ENCODE measurements at regions not wholly inside any gene's neighbourhood (a gene's known extent, or its start where the extent isn't known, plus 50 kb on each side); places are given as distances from the start of the nearest gene placed in this dataset.
A peak's percentile ranks its signal among the peaks of the same experiment; 100 is the strongest.

- no peak for DNase-seq
Observed at GRCh38 chr11:70751142-70751734, 352.9 kb downstream of the CTTN start.

GRCh38 chr11:70755410-70756158 is 357.3 kb downstream of the CTTN start:
- DNase-seq = peak; percentile 41

GRCh38 chr11:70756341-70756740 is 358.0 kb downstream of the CTTN start:
- DNase-seq = no peak

- no peak for DNase-seq
Observed at GRCh38 chr11:70756756-70757155, 358.4 kb downstream of the CTTN start.

GRCh38 chr11:70757241-70757640 is 358.9 kb downstream of the CTTN start:
- DNase-seq = no peak

GRCh38 chr11:70758206-70758605 is 359.9 kb downstream of the CTTN start:
- no peak for DNase-seq

- DNase-seq = no peak
Observed at GRCh38 chr11:70759846-70760245, 361.5 kb downstream of the CTTN start.

- no peak for DNase-seq
Observed at GRCh38 chr11:70760416-70761020, 362.2 kb downstream of the CTTN start.

GRCh38 chr11:70761094-70761907 is 363.0 kb downstream of the CTTN start:
- DNase-seq = no peak

- DNase-seq = no peak
Observed at GRCh38 chr11:70761908-70762337, 363.6 kb downstream of the CTTN start.

GRCh38 chr11:70762810-70763209 is 364.5 kb downstream of the CTTN start:
- no peak for DNase-seq

- DNase-seq = no peak
Observed at GRCh38 chr11:70763606-70764005, 365.3 kb downstream of the CTTN start.

- DNase-seq = no peak
Observed at GRCh38 chr11:70764356-70764905, 366.1 kb downstream of the CTTN start.

- DNase-seq = no peak
Observed at GRCh38 chr11:70766901-70767300, 368.6 kb downstream of the CTTN start.

- no peak for DNase-seq
Observed at GRCh38 chr11:70768346-70769095, 370.2 kb downstream of the CTTN start.

GRCh38 chr11:70769106-70769505 is 370.8 kb downstream of the CTTN start:
- DNase-seq = no peak

GRCh38 chr11:70769521-70769920 is 371.2 kb downstream of the CTTN start:
- no peak for DNase-seq

- no peak for DNase-seq
Observed at GRCh38 chr11:70771099-70771885, 373.0 kb downstream of the CTTN start.

- DNase-seq = no peak
Observed at GRCh38 chr11:70772950-70773349, 374.6 kb downstream of the CTTN start.

- DNase-seq = no peak
Observed at GRCh38 chr11:70775386-70776075, 377.2 kb downstream of the CTTN start.
